ENCODE measurements at regions not wholly inside any gene's neighbourhood (a gene's known extent, or its start where the extent isn't known, plus 50 kb on each side); places are given as distances from the start of the nearest gene placed in this dataset.

DNA sequence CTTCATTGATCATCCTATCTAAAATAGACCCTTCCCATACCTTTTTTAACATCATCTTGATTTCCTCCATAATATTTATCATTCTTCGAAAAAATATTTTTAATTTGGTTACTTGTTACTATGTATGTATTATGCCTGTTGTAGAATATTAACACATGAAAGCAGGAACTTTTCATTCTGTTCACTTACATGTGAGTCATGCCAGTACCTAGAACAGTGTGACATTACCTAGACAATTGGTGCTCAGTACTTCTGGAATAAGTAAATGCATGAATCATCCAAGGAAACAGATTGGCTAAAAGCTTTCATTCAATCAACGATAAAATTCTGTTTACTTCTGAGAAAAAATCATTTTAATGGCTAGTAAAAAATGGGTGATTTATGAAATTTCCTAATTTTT, 76.4 kb downstream of the CXXC4 start:
- no peak for DNase-seq (ENCODE audit: low spot score)

DNA sequence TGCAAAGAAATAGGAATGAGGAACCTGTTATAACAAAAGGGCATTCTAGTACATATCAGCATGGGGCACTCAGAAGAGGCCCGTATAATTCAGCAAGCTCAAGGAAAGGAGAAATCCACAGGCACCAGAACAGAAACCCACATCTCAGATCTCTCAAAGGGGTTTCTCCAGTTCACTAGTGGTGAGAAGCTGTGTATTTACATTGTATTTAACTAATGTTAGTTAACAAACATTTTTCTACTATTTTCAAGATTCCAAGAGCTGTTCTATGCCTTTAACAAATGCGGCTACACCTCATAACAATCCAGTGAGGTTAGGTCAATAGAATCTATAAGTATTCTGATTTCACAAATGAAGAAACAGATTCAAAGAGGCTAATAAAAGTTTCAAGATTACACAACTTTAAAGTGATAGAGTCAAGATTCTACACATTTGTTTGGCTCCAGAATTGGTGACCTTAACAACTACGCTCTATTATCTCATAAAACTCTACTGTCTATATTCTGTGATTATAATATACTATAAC, 77.3 kb downstream of the CXXC4 start:
- DNase-seq (ENCODE audit: low spot score), result no peak

DNA sequence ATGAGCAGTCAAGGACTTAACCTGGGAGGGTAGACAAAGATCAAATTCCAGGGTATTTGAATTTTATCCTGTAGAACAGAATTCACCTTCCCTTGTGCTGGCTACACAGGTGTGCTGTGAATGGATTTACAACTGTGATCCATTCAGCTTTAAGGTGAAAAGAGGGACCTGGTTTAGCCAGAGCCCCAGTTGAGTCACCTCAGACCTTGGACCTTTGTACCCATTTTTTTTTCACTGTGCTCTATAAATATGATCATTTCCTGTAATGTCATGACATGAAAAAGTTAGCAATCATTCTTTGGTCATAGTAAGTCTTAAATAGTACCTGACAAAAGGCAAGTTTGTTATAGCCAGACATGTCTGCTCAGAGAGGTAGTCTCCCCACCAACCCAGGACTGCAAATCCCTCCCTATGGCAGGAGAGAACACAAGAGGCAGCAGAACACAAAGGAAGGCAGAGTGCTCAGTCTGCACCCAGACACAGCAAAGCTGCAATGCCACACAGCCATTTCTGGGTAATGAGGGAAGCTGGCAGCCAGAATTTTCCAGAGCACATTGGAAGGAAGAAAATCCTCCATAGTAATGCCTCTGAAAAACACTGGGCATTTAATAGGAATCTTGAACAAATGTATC, 77.9 kb downstream of the CXXC4 start:
- no peak for DNase-seq (ENCODE audit: low spot score)

DNA sequence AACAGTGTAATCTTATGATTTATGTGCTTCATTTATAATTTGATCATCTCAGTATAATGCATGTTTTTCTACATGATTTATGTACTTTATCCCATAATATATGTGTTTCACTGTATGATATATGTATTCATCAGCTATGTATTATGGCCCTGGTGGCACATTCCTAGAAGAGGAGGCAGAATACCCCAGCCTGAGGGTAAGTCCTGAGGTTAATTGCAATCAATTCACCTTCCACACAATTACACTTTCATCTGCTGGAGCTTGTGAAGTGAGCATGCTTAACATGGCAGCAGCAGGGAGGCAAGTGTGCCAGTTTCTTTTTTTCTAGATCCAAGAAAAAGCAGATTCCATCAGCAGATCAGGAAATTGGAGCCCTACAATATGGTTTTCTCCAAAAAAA, 81.2 kb downstream of the CXXC4 start:
- DNase-seq (ENCODE audit: low spot score), result no peak

DNA sequence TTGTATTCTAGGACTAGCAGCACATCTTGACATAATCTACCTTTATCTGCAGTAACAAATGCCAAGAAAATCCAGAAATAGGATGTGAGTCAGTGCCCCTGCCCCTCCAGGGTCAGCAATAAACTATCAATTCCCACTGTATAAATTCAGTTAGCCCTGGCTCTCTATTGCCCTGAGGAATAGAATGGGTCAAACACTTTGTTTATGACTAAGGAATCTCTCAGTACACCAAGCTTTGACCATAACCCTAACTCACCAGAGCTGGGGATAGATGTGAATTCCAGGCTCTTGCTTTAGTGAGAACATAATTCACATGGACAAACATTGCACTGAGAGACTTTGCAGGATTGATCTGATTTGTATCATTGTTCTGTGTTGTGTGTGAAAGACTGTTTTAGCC, 82.3 kb downstream of the CXXC4 start:
- no peak for DNase-seq (ENCODE audit: low spot score)

DNA sequence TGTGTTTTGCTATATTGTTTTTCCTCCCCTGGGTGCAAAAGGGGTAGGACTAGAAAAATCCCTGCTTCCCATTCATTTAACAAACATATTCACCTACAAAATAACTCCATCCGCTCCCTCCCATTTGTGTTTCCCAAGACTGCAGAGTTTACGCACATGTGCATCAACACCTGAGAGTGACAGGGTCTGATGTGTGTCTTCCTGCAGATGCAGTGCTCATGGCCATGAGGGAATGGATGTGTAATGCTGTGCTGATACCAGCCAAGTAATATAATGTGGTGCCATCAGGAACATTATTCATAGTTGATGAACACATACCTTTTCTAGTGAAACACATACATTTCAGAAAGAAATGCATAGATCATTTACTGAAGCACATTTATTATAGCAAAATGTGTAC, 83.2 kb downstream of the CXXC4 start:
- no peak for DNase-seq (ENCODE audit: low spot score)

DNA sequence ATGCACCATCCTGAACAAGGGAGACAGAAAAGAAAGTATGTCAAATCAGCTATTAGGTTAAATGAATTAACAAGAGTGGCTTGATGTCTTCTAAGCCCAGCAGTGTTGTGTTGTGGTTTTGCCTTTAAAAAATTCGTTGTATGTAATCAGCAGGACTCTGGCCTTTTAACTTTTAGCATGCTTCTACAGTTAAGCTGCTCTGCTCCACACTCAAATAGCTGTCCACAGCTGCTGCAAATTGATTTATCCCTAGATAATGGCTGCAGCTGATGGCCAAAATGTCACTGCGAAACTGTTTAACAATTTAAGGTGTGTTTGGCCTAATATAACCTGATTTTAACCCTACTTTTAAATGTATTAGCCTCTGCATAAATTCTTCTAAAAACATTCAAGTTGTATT, 85.8 kb downstream of the CXXC4 start:
- DNase-seq (ENCODE audit: low spot score), result no peak

DNA sequence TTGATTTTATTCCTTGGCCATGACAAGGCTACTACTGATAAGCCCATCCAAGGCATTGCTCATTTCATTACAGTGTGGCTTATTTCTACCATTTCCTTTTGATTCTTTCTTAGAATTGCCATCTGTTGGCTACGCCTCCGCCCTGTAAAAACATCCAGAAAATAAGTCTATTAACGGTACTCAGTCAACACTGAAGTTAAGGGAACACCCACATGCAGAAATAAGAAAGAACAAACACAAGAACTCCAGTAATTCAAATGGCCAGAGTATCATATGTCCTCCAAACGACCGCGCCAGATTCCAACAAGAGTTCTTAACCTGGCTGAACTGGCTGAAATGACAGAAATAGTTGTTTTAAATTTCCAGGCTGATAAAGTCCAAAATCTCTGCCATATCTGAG, 90.3 kb downstream of the CXXC4 start:
- no peak for DNase-seq (ENCODE audit: low spot score)

DNA sequence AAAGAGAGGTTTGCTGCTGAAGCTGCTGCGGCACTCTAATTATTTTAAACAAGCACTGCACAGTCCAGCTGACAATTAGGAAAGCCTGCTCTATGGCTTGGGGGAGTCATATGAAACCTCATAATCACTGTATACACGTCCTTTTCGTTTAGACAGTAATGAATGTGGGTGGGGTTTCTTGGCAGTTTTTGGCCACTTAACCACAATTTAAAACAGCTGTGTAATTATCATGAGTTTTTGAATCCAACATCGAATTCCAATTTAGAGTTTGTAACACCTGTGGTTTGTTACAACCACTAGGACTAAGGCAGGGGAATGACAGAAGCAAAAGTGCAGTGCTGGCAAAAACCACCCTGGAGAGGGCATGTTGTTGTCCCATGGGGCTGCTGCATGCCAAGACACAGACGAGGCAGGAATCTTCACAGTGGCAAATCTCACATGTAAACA, 99.5 kb downstream of the CXXC4 start:
- DNase-seq (ENCODE audit: low spot score), result no peak

DNA sequence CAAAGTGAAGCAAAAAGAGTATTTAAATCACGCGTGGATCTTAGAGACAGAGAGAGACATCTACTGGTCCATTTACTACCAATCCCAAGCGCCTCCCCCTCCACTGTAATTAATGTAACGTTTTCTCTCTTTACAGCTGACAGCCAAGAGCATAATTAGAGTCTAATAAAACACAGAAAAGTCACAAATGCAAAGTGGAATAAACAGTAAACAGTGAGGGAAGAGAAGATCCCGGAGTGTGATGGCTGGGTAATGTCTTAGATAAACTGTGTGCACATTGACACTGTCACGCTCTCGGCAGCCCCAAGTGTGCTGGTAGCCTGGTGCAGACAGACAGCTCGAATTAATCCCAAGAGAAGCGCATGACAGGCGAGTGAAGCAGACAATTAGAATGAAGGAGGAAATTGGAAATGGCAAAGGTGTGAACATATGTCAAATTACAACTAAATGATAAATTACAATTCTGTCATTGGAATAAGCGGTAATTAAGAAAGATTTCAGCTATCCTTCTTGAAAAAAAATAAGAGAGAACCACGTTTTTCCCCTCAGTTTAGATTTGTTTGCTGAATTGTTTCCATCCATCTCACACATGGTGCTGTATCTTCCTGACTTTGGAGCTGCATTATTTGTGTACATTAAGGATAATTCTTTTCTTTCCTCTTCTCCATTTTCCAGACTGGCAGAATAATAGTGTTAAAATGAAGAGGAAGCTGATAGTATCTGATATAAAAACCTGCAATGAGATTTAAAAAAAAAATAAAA, 100.1 kb downstream of the CXXC4 start:
- DNase-seq (ENCODE audit: low spot score), result no peak

DNA sequence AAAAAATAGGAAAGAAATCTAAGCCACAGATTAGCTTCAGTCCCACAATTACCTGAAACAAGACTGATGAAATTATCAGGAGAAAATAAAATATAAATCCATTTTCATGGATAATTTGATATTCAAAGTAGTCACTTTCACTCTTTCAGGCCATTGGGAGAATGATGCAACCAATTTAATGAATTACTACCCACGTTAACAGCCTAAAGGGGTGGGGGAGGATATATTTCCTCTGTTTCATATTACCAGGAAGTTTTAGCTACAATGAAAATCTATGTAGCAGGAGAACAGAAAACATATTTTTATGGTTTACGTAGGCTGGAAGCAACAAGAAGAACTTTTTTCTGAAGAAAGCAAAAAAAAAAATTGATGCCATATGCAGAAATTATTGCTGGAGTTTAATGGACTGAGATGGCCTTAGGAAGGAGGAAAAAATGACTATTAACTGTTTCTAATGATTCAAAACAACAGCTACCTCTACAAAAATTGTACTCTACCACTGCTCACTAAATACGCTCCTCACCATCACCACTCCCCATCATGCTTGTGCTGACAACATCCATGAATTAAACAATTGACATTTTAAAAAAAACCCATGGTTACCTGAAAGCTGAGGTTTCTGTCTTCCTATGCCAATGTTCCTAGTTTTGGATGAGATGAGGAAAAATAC, 100.9 kb downstream of the CXXC4 start:
- DNase-seq (ENCODE audit: low spot score), result no peak

DNA sequence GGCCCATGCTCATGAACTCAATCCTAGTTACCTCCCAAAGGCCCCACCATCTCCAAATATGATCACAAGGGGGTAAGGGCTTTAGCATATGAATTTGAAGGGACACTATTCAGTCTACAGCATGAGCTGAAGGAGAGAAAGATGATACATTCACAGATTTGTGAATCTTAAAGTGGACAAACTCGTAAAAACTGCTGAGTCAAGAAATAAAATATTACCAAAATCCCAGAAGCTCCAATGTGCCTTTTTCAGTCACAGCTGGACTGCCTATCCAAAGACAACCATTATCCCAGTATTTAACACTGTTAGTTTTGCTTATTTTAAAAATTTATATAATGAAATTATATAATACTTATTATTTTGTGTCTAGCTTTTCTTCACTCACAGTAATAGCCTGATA, 109.0 kb downstream of the CXXC4 start:
- DNase-seq (ENCODE audit: low spot score), result no peak

DNA sequence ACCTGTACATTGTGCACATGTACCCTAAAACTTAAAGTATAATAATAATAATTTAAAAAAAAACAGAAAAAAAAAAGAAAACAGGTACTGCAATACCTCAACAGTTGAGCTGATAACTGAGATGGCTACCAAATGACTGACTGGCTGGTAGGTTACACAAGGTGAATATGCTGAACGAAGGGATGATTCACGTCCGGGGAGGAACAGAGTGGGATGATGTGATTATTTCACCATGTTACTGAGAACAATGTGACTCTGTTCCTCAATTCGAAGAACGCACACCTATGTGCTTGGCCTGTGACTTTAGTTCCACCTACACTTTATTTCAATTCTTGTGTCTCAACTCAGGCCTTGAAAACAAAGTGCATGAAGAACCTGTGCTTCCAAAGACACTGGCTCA, 111.7 kb downstream of the CXXC4 start:
- DNase-seq (ENCODE audit: low spot score), result no peak

DNA sequence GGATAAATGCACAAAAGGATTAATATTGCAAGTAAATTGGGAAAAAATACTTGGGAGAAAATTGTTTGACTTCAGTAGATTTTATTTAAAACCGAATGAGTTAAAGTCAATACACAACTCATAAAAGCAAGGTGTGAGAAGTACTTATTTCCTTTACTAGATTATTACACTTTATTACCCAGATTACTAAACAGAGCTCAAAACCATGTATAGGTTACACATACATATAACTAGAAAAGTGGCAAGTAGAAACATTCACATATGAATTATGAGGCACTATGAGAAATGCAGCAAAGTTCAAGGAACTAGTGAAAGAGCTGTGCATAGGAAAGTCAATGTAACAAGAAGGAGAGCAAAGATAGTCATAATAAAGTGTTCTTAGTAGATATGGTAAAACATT, 113.0 kb downstream of the CXXC4 start:
- no peak for DNase-seq (ENCODE audit: low spot score)

DNA sequence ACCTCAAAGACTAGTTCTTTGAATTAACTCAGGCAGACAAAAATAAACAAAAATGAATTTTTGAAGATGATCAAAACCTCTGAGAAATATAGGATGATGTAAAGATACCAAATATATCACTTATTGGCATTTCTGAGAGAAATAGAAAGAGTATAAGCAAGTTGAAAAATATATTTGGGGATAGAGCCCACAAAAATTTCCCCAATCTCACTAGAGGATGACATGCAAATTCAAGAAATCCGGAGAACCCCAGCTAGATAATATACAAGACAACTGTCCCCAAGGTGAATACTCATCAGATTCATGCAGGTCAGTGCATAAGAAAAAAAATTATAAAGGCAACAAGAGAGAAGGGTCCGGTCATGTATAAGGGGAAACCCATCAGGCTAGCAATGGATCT, 129.1 kb downstream of the CXXC4 start:
- no peak for DNase-seq (ENCODE audit: low spot score)

DNA sequence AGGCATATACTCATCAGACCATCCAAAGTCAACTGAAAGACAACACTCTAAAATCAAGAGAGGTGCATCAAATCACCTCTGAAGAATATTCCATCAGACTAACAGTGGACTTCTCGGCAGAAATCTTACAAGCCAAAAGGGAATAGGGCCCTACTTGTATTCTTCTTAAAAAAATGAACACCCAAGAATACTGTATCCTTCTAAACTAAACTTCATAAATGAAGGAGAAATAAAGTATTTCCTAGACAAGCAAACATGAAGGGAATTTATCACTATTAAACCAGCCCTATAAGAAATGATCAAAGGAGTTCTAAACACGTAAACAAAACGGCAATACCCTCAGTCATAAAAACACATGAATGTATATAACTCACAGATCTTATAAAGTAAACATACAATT, 141.2 kb downstream of the CXXC4 start:
- DNase-seq (ENCODE audit: low spot score), result no peak

DNA sequence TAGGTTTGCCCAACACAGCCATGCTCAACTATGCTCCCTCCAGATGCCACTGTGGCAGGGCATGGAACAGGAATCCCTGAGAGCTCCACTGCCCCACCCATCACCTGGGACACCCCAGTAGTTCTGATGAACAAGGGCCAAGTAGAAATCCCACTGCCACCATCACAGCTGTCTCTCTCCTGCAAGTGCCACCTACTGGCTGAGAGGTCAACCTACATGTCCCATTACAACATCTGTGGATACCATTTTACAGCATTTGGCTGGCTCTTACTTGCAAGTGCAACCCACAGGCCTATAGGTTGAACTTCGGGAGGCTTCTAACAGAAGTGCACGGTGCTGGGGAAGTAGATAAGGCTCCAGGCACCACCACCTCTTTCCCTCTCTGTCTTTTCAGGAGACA, 142.5 kb downstream of the CXXC4 start:
- no peak for DNase-seq (ENCODE audit: low spot score)

DNA sequence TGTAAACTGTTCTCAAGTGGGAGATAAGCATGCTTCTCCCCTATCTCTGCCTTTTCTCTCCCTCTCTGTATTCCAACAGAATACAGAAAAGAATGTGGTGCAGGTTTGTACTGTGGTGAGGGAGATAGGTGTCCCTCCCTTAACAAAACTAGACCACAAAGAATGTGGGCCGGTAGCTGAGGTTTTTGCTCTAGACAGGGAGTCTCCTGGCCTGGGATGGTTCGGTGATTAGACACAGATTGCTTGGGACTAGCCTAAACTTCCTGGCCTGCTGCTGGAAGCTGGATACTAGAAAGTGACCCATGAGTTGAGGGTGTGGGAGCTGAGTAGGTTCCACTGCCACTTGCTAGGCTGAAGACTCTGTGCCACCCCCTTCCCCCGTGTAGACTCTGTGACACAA, 143.0 kb downstream of the CXXC4 start:
- DNase-seq (ENCODE audit: low spot score), result no peak

DNA sequence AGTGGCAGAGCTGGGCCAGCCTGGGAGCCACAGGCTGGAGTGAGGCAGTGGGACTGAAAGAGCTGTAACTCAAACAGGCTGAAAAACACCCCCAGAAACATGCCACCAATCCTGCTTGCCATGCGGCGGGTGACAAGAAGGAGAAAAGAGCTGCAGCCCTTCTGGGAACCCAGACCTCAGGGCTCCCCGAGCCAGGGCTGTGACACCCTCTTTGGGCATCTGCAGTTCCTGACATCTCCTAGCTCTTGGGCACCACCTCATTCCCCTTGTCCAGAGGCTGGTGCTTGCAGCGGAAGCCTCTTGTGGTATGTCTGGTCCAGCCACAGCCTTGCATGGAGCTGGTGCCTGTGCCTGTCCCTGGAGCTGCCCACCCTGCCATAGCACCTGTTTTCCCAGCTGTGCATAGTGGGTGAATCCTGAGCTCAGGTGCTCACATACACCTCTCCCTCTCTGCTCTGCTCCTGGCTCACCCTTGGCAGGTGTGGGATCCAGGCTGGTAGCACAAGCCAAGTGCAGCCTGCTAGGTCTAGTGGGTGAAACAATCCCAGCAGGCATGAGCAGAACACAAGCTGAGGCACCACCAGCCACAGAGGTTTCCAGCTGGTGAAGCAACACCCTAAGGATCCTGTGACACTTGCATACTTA, 149.0 kb downstream of the CXXC4 start:
- no peak for DNase-seq (ENCODE audit: low spot score)

DNA sequence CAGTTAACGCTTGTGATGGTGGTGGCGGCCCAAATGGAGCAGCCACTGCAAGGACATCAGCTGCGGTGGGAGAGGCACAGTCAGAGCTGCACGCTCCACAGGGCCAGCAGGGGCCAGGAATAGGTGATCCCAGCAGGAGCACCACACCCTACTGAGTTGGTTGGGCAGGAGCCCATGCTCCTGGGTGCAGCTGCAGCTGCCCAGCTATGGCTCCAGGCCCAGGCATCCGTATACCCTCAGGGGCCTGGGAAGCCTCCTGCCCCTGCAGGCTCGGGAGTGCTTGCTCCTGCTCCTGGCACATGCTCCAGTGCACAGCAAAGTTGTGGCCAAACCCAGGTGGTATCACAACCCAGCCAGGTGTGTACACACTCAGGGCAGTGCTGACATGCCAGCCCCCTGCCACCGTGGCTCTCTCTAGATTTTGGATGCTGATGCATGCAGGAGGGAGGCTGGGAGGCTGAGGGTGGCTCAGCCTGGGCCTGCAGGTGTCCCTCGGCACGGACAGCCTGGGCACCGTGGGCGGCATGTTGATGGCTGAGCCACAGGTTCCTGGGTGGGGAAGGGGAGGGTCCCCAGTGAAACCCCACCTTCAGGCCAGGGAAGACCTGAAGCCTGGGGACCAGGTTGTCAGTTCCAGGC, 150.2 kb downstream of the CXXC4 start:
- DNase-seq (ENCODE audit: low spot score), result no peak

DNA sequence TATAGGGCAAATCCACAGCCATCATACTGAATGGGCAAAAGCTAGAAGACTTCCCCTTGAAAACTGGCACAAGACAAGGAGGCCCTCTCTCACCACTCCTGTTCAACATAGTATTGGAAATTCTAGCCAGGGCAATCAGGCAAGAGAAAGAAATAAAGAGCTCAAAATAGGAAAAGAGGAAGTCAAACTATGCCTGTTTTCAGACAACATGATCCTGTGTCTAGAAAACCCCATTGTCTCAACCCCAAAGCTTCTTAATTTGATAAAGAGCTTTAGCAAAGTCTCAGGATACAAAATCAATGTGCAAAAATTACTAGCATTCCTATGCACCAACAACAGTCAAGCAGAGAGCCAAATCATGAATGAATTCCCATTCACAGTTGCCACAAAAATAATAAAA, 160.3 kb downstream of the CXXC4 start:
- DNase-seq (ENCODE audit: low spot score), result no peak

All from AG08395 (cell line).